ENCODE measurements at regions not wholly inside any gene's neighbourhood (a gene's known extent, or its start where the extent isn't known, plus 50 kb on each side); places are given as distances from the start of the nearest gene placed in this dataset.

DNA sequence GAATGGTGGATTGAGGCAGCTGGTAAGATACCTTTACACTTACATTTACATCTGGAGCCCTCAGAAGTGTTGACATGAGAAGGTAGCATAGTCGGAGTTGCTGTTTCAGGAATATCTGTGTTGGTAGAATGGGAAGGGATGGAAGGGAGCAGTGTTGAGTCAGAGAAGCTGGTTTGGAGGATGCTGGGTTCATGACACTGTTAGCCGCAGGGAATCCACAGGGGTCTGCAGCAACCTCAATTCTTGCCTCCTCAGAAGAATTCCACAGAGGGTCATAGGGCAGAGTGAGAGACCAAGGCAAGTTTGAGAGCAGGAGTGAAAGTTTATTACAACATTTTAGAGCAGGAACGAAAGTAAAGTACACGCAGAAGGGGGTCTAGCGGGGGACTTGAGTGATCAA lies 536.8 kb downstream of the QKI start:
- TF ChIP-seq CTCF (IDR thresholded peaks at IDR 0.05): no peak
- no peak for TF ChIP-seq EP300 (IDR thresholded peaks at IDR 0.05)
